EH (cell line): ENCODE measurements at regions not wholly inside any gene's neighbourhood (a gene's known extent, or its start where the extent isn't known, plus 50 kb on each side); places are given as distances from the start of the nearest gene placed in this dataset.

Experiments used
- DNase-seq: peaks from one replicate; pipeline ENCODE4 v3.0.0-alpha.2; 2015; ENCODE audit warnings: low read depth

DNA sequence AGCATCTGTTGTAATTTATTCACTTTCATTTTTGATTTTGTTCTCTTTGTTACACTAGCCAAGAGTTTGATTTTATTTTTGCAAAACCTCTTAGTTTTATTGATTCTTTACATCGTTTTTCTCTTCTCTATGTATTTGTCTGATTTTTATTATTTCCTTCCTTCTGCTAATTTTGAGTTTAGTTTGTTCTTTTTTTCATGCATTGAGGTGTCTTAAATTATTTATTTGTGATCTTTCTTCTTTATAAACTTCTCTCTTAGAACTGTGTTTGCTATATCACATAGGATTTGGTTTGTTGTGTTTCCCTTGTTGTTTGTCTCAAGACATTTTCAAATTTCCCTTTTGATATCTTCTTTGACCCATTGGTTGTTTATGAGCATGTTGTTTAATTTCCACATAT lies 51.7 kb upstream of the NFKBIA start:
- DNase-seq: no peak

DNA sequence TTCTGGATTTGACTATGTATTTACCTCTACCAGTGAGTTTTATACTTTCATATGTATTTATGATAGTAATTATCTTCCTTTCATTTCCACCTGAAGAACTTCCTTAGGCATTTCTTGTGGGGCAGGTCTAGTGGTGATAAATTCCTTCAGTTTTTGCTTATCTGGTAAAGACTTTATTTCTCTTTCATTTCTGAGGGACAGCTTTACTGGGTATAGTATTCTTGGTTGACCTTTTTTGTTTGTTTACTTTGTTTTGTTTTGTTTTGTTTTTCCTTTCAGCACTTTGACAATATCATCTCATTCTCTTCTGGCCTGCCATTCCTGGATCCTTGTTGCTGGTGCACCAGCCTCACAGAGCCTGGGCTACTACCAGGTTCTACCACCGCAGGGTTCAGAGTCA lies 53.9 kb upstream of the NFKBIA start:
- DNase-seq: no peak

DNA sequence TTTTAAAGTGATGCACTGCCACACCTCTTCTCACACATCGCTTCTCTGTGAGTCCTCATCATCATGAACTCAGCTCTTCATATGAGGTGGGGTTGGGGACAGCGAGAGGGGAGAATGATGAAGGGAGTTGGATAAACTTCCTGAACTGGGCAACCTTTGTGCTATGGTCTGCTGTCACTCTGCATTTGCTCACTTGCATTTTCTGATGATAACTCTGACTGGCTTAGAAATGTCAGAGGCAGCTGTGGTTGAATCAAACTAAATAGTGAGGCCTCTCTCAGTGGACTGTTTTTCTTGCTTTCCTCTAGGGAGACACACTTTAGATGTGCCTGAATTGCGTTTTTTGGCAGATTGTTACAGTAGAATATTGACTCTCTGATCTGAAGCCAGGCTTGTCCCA lies 55.2 kb upstream of the NFKBIA start:
- DNase-seq: no peak

DNA sequence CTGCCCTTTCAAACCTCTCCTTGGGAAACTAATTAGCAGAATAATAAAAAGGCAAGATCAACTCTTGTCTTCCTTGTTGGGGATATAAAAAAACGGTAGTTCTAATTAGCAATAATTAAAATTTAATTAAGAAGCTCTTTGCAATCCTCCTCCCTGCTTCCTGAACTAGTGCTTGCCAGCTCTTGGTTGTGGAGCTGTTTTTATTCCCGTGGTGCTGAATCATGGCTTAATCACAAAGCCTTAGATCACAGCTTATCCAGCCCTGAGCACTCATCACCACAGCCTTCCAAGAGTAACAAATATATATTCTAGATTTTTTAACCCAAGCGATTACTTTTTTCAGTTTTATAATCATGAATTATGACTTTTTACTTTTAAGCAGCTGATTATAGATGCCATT lies 63.2 kb upstream of the INSM2 start:
- peak; percentile 22 for DNase-seq

DNA sequence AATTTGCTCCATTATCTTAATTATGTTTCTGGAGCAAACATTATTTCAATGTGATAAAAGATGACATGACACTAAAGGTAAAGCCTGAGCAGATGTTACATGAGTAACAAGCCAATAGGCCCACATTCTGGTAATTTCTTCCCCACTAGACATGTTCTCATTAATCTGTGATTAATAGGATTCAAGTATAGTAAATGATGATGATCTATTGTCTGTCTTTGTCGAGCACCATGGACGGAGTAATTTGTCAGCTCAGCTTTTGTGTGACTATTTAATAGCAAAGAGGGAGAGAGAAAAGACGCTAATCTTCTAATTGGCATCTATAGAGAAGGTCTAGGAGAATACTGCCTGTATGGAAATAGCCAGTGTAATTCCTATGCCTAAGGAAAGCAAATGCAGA lies 62.2 kb upstream of the INSM2 start:
- no peak for DNase-seq

DNA sequence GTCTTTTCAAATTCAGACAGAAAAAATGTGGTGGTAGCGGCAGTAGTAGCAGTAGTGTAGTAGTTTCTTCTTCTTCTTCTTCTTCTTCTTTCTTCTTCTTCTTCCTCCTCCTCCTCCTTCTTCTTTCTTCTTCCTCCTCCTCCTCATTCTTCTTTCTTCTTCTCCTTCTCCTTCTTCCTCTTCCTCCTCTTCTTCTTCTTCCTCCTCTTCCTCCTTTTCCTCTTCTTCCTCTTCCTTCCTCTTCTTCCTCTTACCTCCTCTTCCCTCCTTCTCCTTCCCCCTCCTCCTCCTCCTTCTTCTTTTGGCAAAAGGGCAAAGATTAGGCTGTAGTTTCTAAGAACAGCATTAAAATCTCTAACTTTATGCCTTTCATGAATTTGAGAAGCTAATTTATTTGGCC lies 59.6 kb upstream of the INSM2 start:
- no peak for DNase-seq

DNA sequence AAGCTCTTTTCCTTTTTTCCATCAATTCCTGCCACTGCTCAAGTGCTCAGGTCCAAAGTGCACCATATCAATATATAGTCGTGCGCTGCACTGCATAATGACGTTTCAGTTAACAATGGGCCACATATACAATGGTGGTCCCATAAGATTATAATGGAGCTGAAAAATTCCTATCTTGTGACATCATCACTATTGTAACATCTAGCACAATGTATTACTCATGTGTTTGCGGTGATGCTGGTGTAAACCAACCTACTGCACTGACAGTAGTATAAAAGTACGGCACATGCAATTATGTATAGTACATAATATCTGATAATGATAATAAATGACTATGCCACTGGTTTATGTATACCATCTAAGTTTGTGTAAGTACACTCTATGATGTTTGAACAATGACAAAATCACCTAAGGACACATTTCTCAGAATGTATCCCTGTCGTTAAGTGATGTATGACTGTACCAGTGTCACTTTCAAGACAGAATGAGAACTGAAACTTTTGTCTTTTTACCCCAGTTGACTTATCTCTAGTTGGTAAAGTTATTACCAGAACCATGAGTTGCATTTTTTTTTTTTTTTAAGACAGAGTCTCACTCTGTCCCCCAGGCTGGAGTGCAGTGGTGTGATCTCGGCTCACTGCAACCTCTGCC lies 53.7 kb upstream of the INSM2 start:
- peak; percentile 2 for DNase-seq

DNA sequence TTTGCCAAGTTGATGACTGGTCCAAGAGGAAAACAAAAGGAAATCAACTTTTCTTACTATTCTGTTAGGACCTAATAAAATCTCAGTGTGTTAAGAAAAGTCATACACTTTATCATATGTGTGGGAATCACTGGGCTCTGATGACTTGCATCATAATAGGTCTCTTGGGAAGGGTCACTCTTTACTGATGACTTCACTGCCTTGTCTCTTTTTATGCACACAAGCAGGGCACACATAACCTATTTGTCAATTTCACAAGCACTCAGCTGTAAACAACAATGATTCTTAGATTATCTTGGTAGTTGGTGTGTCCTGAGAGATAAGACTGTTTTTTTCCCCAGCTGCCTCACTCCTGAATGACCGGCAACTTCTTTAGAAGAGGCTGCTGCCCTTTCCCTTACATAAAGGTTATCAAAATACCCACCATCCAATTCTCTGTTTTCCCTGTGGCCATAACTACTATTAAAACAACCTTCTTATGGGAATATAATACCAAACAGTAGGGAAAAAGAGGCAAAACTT lies 50.9 kb upstream of the INSM2 start:
- DNase-seq: no peak
